ENCODE measurements at regions not wholly inside any gene's neighbourhood (a gene's known extent, or its start where the extent isn't known, plus 50 kb on each side); places are given as distances from the start of the nearest gene placed in this dataset.
"Not testable (repeated sequence)": the region's sequence is repeated elsewhere in the genome, so short reads cannot be mapped to it uniquely, and the experiment has no call there.

DNA sequence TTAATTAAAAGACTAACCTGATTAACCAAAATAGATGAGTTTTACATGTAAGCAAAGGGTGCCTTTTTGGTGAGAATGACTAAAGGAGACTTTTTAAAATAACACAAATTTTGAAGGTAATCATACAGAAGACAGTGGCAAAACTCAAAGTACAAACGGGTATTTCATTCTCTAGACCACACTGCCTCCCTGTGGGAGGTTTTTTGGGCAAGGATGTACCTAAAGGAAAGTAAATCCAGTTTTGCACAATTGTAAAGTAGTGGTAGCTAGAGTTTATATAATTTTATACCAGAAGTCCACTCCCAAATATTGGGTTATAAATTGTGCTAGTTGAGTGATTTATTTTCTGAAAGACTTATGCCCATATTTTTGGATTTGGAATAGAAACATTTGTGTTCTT, 201.0 kb downstream of the PAPSS1 start:
- Histone ChIP-seq H3K4me1 (ENCODE audit: control insufficient read depth in 1 of 2, insufficient read depth in 2 of 2, low read length in 2 of 2) (no peaks in the 10 kb centered on the region), H3K9me3 (ENCODE audit: control insufficient read depth, low read length) (peaks cover 2% of the 10 kb centered on the region), H3K27ac (ENCODE audit: low read depth in 1 of 2, low read length in 2 of 2) (no peak overlapping the region), H3K4me3 (ENCODE audit: low read length in 2 of 2) (no peak overlapping the region), H3K36me3 (ENCODE audit: control insufficient read depth in 1 of 2, insufficient read depth in 2 of 2, low read length in 1 of 2) (no peaks in the 10 kb centered on the region), H3K27me3 (ENCODE audit: control insufficient read depth in 1 of 2, insufficient read depth in 2 of 2, low read length in 1 of 2) (no peaks in the 10 kb centered on the region)
- intact Hi-C loops (cut with DNase I) = loop anchor here in 1 of 2 donors (10.0 kb wide), 1 partner anchor 146 kb away; no protein-coding TSS in a partner anchor
- ATAC-seq (ENCODE audit: low FRiP score) = no peak
- no peak for DNase-seq
- 5 to 8% methylated on average over 1 of the region's 1 CpG for WGBS, 2 donors

DNA sequence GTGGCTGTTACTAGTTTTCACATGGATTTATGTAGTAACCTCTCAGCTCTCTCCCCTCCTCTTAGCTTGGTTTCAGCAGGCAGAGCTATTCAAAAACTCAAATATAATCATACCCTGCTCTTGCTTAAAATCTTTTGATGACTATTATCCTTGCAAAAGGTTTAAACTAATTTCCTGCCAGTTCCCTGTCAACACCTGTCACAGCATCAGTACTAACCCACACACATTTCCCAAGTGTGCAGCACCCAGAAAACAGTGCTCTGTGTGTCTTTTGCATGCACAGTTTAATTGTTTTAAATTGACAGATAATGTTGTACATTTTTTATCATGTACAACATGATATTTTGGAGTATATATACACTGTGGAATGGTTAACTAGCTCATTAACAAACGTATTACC, 202.0 kb downstream of the PAPSS1 start:
- ATAC-seq (ENCODE audit: low FRiP score) (no peak), DNase-seq (no peak)
- H3K9me3 ChIP-seq (ENCODE audit: control insufficient read depth, low read length) = peaks cover 2% of the 10 kb centered on the region
- intact Hi-C loops (cut with DNase I) = loop anchor here in 1 of 2 donors (10.0 kb wide), 1 partner anchor 147 kb away; no protein-coding TSS in a partner anchor
- 61 to 62% methylated on average over 1 of the region's 1 CpG for WGBS, 2 donors
- no peak overlapping the region for H3K4me3 ChIP-seq (ENCODE audit: low read length in 2 of 2)
- no peak overlapping the region for H3K27ac ChIP-seq (ENCODE audit: low read depth in 1 of 2, low read length in 2 of 2)
- H3K27me3 ChIP-seq (ENCODE audit: control insufficient read depth in 1 of 2, insufficient read depth in 2 of 2, low read length in 1 of 2) = no peaks in the 10 kb centered on the region
- H3K36me3 ChIP-seq (ENCODE audit: control insufficient read depth in 1 of 2, insufficient read depth in 2 of 2, low read length in 1 of 2) = no peaks in the 10 kb centered on the region
- H3K4me1 ChIP-seq (ENCODE audit: control insufficient read depth in 1 of 2, insufficient read depth in 2 of 2, low read length in 2 of 2) = no peaks in the 10 kb centered on the region

DNA sequence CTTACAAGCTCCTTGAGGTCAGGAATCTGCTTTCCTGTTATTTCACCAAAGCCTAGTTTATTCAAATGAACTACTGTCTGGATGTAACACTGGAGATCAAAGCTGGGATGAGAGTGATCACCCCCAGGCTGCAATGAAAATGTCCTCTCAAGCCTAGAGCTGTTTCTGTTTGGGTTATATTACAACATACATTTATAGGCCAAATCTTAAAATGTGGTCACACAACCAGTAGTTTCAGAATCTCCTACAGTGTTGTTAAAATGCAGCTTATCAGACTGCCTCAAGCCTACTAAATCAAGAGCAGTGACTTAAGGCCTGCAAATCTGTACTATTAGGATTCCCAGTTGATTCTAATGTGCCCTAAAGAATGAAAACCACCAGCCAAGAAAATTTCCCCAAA, 207.5 kb downstream of the PAPSS1 start:
- no peak for ATAC-seq (ENCODE audit: low FRiP score)
- Histone ChIP-seq H3K4me1 (ENCODE audit: control insufficient read depth in 1 of 2, insufficient read depth in 2 of 2, low read length in 2 of 2) (no peaks in the 10 kb centered on the region), H3K9me3 (ENCODE audit: control insufficient read depth, low read length) (peaks cover 2% of the 10 kb centered on the region), H3K27ac (ENCODE audit: low read depth in 1 of 2, low read length in 2 of 2) (no peak overlapping the region), H3K27me3 (ENCODE audit: control insufficient read depth in 1 of 2, insufficient read depth in 2 of 2, low read length in 1 of 2) (no peaks in the 10 kb centered on the region), H3K36me3 (ENCODE audit: control insufficient read depth in 1 of 2, insufficient read depth in 2 of 2, low read length in 1 of 2) (no peaks in the 10 kb centered on the region), H3K4me3 (ENCODE audit: low read length in 2 of 2) (no peak overlapping the region)
- no peak for DNase-seq
- intact Hi-C loops (cut with DNase I) = loop anchor here in 1 of 2 donors (10.0 kb wide), 1 partner anchor 152 kb away; no protein-coding TSS in a partner anchor

DNA sequence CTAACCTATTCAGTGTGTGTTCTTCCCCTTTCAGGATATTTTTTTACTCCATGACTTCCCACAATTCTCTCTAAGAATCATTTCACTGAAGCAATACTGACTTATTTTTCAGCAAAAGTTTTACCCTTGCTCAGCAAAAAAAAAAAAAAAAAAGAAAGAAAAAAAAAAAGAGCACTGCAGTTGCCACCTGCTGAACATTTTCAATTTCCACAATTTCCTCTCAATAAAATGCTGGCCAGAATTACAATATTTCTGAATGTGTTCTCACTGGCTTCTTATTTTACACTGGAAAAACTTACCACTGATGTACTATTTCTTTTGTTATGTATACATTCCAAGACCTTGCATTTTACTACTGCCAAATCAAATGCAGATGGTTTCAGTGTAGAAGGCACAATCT, 210.4 kb downstream of the PAPSS1 start:
- Histone ChIP-seq H3K36me3 (ENCODE audit: control insufficient read depth in 1 of 2, insufficient read depth in 2 of 2, low read length in 1 of 2) (no peaks in the 10 kb centered on the region), H3K9me3 (ENCODE audit: control insufficient read depth, low read length) (no peaks in the 10 kb centered on the region), H3K27me3 (ENCODE audit: control insufficient read depth in 1 of 2, insufficient read depth in 2 of 2, low read length in 1 of 2) (no peaks in the 10 kb centered on the region), H3K4me3 (ENCODE audit: low read length in 2 of 2) (no peak overlapping the region), H3K4me1 (ENCODE audit: control insufficient read depth in 1 of 2, insufficient read depth in 2 of 2, low read length in 2 of 2) (no peaks in the 10 kb centered on the region), H3K27ac (ENCODE audit: low read depth in 1 of 2, low read length in 2 of 2) (no peak overlapping the region)
- intact Hi-C loops (cut with DNase I) = loop anchor here in 1 of 2 donors (10.0 kb wide), 1 partner anchor 155 kb away; no protein-coding TSS in a partner anchor
- no peak for ATAC-seq (ENCODE audit: low FRiP score)
- no peak for DNase-seq

DNA sequence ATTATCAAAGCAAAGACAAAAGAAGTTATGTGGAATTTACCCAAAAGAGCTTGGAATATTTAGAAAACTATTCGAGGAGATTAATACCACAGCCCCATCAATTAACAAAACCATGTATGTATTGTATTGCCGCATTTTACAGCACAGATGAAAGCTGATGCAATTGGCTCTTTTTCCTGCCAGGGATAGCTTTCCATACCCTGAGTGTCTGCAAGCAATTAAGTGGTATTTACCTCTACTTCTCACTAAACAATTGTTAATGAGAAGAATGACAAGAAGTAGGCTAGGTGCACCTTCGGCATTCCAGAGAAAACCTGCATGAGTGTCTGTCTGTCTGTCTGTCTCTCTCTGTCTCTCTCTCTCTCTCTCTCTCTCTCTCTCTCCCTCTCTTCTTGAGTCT, 219.5 kb downstream of the PAPSS1 start:
- H3K4me1 ChIP-seq (ENCODE audit: control insufficient read depth in 1 of 2, insufficient read depth in 2 of 2, low read length in 2 of 2) = no peaks in the 10 kb centered on the region
- H3K4me3 ChIP-seq (ENCODE audit: low read length in 2 of 2) = no peak overlapping the region
- H3K27ac ChIP-seq (ENCODE audit: low read depth in 1 of 2, low read length in 2 of 2) = no peak overlapping the region
- no peaks in the 10 kb centered on the region for H3K27me3 ChIP-seq (ENCODE audit: control insufficient read depth in 1 of 2, insufficient read depth in 2 of 2, low read length in 1 of 2)
- DNase-seq = no peak
- ATAC-seq (ENCODE audit: low FRiP score) = no peak
- intact Hi-C loops (cut with DNase I) = no loop called here
- no peaks in the 10 kb centered on the region for H3K36me3 ChIP-seq (ENCODE audit: control insufficient read depth in 1 of 2, insufficient read depth in 2 of 2, low read length in 1 of 2)
- 82 to 86% methylated on average over 3 of the region's 3 CpGs for WGBS, 2 donors
- peaks cover 1% of the 10 kb centered on the region for H3K9me3 ChIP-seq (ENCODE audit: control insufficient read depth, low read length)

DNA sequence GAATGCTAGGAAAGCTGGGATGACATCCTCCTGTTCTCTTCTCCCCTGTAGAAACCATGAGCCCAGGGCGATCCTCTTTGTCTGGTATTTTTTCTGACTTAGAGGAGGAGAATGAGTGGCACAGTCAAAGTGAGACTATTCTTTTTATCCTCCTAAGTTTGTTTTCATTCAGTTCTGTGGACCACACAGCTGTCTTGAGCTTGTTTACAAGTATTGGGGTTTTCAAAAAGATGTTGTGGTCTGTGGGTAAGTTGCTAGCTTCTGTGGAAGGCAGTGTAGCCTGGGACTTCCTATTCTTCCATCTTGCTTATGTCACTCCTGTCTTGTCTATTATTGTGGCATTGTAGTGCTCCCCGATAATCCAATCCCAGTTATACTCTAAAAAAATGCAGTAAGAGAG, 223.0 kb downstream of the PAPSS1 start:
- no peak for ATAC-seq (ENCODE audit: low FRiP score)
- Histone ChIP-seq H3K4me3 (ENCODE audit: low read length in 2 of 2) (no peak overlapping the region), H3K27me3 (ENCODE audit: control insufficient read depth in 1 of 2, insufficient read depth in 2 of 2, low read length in 1 of 2) (no peaks in the 10 kb centered on the region), H3K4me1 (ENCODE audit: control insufficient read depth in 1 of 2, insufficient read depth in 2 of 2, low read length in 2 of 2) (no peaks in the 10 kb centered on the region), H3K27ac (ENCODE audit: low read depth in 1 of 2, low read length in 2 of 2) (no peak overlapping the region), H3K36me3 (ENCODE audit: control insufficient read depth in 1 of 2, insufficient read depth in 2 of 2, low read length in 1 of 2) (no peaks in the 10 kb centered on the region), H3K9me3 (ENCODE audit: control insufficient read depth, low read length) (peaks cover 1% of the 10 kb centered on the region)
- WGBS, 2 donors = 66 to 90% methylated on average over 2 of the region's 2 CpGs
- intact Hi-C loops (cut with DNase I) = no loop called here
- DNase-seq = no peak

DNA sequence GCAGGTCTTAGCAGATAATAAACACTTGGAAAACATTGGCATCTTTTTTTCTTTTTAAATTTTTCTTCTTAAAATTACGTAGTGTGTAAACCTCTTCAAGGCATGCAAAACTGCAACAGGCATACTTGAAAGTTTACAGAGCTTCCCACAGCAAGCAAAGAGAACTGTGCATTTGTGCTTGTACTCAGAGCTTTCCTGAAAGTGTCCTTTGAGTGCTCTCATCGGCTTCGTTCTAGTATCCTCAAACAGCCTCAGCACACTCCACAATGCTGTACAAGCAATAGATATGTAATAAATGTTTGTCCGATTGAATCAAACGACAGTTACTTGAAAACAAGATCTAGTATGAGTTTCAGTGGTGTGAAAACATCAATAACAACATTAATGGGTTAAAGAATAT, 227.5 kb downstream of the PAPSS1 start:
- no peaks in the 10 kb centered on the region for H3K36me3 ChIP-seq (ENCODE audit: control insufficient read depth in 1 of 2, insufficient read depth in 2 of 2, low read length in 1 of 2)
- no peak overlapping the region for H3K4me3 ChIP-seq (ENCODE audit: low read length in 2 of 2)
- ATAC-seq (ENCODE audit: low FRiP score) = no peak
- 87 to 90% methylated on average over 5 of the region's 5 CpGs for WGBS, 2 donors
- peaks cover 1% of the 10 kb centered on the region for H3K9me3 ChIP-seq (ENCODE audit: control insufficient read depth, low read length)
- H3K27ac ChIP-seq (ENCODE audit: low read depth in 1 of 2, low read length in 2 of 2) = no peak overlapping the region
- intact Hi-C loops (cut with DNase I) = no loop called here
- no peaks in the 10 kb centered on the region for H3K27me3 ChIP-seq (ENCODE audit: control insufficient read depth in 1 of 2, insufficient read depth in 2 of 2, low read length in 1 of 2)
- no peaks in the 10 kb centered on the region for H3K4me1 ChIP-seq (ENCODE audit: control insufficient read depth in 1 of 2, insufficient read depth in 2 of 2, low read length in 2 of 2)
- DNase-seq = no peak

DNA sequence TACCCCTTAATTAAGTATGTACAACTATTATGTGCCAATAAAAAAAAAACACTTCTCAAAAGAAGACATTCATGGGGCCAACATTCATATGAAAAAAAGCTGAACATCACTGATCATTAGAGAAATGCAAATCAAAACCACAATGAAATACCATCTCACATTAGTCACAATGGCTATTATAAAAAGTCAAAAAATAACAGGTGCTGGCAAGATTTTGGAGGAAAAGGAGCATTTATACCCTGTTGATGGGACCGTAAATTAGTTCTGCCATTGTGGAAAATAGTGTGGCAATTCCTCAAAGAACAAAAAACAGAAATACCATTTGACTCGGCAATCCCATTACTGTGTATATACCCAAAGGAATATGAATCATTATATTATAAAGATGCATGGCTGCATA, 229.9 kb downstream of the PAPSS1 start:
- DNase-seq (no peak), ATAC-seq (ENCODE audit: low FRiP score) (no peak)
- H3K36me3 ChIP-seq (ENCODE audit: control insufficient read depth in 1 of 2, insufficient read depth in 2 of 2, low read length in 1 of 2) = no peaks in the 10 kb centered on the region
- no peaks in the 10 kb centered on the region for H3K4me1 ChIP-seq (ENCODE audit: control insufficient read depth in 1 of 2, insufficient read depth in 2 of 2, low read length in 2 of 2)
- no peaks in the 10 kb centered on the region for H3K27me3 ChIP-seq (ENCODE audit: control insufficient read depth in 1 of 2, insufficient read depth in 2 of 2, low read length in 1 of 2)
- WGBS, 2 donors = 94 to 98% methylated on average over 2 of the region's 2 CpGs
- H3K9me3 ChIP-seq (ENCODE audit: control insufficient read depth, low read length) = no peaks in the 10 kb centered on the region
- no peak overlapping the region for H3K4me3 ChIP-seq (ENCODE audit: low read length in 2 of 2)
- no peak overlapping the region for H3K27ac ChIP-seq (ENCODE audit: low read depth in 1 of 2, low read length in 2 of 2)
- intact Hi-C loops (cut with DNase I) = no loop called here

DNA sequence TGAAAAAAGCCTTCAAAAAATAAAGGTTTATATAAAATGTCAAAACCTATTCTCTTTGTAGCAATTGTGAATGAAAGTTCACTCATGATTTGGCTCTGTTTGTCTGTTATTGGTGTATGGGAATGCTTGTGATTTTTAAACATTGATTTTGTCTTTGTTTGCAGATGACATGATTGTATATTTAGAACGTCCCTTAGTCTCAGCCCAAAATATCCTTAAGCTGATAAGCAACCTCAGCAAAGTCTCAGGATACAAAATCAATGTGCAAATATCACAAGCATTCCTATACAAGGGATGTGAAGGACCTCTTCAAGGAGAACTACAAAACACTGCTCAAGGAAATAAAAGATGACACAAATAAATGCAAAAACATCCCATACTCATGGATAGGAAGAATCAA, 236.4 kb downstream of the PAPSS1 start:
- H3K27ac ChIP-seq (ENCODE audit: low read depth in 1 of 2, low read length in 2 of 2) = not testable (repeated sequence)

More for the DNA sequence above, 236.4 kb downstream of the PAPSS1 start:
- H3K9me3 ChIP-seq (ENCODE audit: control insufficient read depth, low read length) = peaks cover 12% of the 10 kb centered on the region
- H3K4me3 ChIP-seq (ENCODE audit: low read length in 2 of 2); intact Hi-C loops (cut with DNase I); ATAC-seq (ENCODE audit: low FRiP score); DNase-seq; H3K4me1 ChIP-seq (ENCODE audit: control insufficient read depth in 1 of 2, insufficient read depth in 2 of 2, low read length in 2 of 2); H3K36me3 ChIP-seq (ENCODE audit: control insufficient read depth in 1 of 2, insufficient read depth in 2 of 2, low read length in 1 of 2); H3K27me3 ChIP-seq (ENCODE audit: control insufficient read depth in 1 of 2, insufficient read depth in 2 of 2, low read length in 1 of 2): not testable (repeated sequence)
- 0 to 36% methylated on average over 1 of the region's 1 CpG for WGBS, 2 donors
